SH-SY5Y (cell line): ENCODE measurements at regions not wholly inside any gene's neighbourhood (a gene's known extent, or its start where the extent isn't known, plus 50 kb on each side); places are given as distances from the start of the nearest gene placed in this dataset.

ENCODE experiments used
- GATA2 ChIP-seq: IDR thresholded peaks from 2 replicates; pipeline ENCODE4 v1.6.1; 2011; ENCODE audit warnings: mild to moderate bottlenecking, low read depth, low read length
- GATA3 ChIP-seq: IDR thresholded peaks from 2 replicates; pipeline ENCODE4 v1.6.1; 2011; ENCODE audit warnings: low read depth, mild to moderate bottlenecking, low read length, moderate library complexity

DNA sequence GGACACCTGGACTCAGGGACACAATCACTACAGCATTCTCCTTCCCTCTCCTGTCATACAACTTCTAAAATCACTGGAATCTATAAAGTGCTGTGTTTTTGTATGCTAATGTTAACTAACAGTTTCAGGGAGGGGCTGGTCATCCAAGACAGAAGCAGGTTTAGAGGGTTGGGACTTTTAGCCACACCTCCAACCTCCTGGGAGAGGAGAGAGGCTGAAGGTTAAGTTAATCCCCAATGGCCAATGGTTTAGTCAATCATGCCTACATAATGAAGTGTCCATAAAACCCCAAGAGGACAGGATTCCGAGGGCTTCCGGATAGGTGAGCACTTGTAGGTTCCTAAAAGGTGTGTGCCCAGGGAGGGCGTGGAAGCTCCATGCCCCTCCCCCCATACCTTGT, 219.3 kb upstream of the CTNNB1 start:
- TF ChIP-seq GATA2, result no peak
- TF ChIP-seq GATA3, result no peak

- TF ChIP-seq GATA3, result no peak
- no peak for TF ChIP-seq GATA2
Measured at GRCh38 chr3:40980467-40980866, 218.8 kb upstream of the CTNNB1 start.

DNA sequence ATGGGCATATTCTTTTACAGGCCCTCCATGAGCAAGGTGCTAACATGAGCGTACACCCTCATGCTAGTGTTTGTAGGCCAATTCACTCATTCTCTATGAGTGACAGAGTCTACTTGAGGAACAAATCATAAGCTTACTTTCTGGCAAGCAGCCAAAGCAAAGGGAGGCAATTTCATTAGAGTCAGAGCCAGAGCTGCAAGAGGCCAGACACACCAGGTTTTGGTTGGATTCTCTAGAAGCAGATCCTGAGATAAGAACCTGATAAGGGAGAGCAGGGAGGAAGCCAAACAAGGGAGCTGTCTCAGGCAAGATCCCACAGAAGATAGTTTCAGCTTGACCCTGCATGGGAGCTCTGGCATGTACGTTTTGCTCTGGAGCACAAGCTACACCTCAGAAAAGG, 214.1 kb upstream of the CTNNB1 start:
- TF ChIP-seq GATA2, result peak; percentile 99
- peak; percentile 99 for TF ChIP-seq GATA3

DNA sequence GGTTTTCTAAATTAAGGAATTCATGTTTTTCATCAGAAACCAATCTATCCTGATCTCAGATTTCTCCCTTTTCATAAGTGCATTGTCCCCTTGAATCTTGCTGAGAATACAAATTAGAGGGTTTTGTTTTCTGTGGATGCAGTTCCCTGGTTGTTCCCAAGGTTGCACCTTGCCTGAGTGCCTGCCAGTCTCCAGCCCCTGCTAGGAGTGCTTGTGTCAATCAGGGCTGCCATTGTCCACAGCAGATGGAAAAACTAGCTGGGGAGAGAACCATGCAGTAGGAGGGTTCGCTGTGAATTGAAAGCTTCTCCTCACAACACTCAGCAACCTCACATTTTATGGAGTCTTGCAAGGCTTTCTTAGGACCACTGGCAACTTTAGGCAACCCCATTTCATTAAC, 210.8 kb upstream of the CTNNB1 start:
- TF ChIP-seq GATA2 (no peak), GATA3 (no peak)

GRCh38 chr3:40989141-40990061, 209.9 kb upstream of the CTNNB1 start:
- TF ChIP-seq GATA3 (no peak), GATA2 (no peak)

DNA sequence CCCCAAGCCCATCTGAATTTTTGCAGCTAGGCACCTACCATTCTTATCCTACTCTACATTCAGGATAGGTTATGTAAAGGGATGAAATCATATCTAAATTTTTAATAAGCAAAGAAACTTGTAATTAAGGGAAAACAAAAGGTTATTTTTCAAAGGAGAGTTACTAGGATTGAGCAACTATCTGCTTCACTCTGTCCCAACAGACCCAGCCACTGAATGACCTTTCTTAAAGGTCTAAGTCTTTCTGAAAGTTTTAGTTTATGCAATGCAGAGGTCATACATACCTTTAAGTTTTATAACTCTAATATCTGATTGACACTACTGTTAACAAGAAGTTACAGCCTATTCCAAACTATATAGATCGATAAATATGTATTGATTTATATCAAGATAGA, 209.2 kb upstream of the CTNNB1 start:
- TF ChIP-seq GATA3 (no peak), GATA2 (no peak)

DNA sequence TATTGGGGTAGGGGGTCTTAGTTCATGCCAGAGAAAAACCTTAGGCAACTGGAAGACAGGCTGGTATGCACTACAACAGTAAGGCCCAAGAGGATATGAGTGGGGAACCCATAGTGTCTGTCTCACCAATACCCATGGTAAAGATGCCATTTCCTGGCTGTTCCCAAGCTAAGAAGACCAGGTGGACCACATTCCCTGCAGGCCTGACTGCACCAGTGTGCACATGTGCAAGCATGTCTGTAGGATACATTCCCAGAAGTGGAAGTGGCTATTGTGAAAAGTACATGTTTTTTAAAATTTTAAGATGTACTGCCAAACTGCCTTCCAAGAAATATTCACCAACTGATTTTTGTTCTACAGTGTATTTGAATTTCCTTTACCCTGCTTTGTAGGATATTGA, 207.3 kb upstream of the CTNNB1 start:
- no peak for TF ChIP-seq GATA3
- no peak for TF ChIP-seq GATA2

DNA sequence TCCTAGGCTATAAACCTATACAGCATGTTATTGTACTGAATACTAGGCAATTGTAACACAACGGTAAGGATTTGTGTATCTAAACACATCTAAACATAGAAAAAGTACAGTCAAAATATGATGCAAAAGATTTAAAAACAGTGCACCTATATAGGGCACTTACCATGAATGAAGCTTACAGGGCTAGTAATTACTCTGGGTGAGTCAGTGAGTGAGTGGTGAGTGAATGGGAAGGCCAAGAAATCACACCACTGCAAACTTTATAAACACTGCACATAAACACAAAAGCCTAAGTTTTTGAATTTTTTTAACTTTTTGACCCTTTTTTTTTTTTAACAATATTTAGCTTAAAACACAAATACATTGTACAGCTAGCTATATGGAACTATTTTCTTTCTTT, 204.7 kb upstream of the CTNNB1 start:
- TF ChIP-seq GATA3 (no peak), GATA2 (no peak)

GRCh38 chr3:40995271-40995670, 204.0 kb upstream of the CTNNB1 start:
- TF ChIP-seq GATA2 (no peak), GATA3 (no peak)

GRCh38 chr3:40996382-40996781, 202.9 kb upstream of the CTNNB1 start:
- no peak for TF ChIP-seq GATA3
- no peak for TF ChIP-seq GATA2

DNA sequence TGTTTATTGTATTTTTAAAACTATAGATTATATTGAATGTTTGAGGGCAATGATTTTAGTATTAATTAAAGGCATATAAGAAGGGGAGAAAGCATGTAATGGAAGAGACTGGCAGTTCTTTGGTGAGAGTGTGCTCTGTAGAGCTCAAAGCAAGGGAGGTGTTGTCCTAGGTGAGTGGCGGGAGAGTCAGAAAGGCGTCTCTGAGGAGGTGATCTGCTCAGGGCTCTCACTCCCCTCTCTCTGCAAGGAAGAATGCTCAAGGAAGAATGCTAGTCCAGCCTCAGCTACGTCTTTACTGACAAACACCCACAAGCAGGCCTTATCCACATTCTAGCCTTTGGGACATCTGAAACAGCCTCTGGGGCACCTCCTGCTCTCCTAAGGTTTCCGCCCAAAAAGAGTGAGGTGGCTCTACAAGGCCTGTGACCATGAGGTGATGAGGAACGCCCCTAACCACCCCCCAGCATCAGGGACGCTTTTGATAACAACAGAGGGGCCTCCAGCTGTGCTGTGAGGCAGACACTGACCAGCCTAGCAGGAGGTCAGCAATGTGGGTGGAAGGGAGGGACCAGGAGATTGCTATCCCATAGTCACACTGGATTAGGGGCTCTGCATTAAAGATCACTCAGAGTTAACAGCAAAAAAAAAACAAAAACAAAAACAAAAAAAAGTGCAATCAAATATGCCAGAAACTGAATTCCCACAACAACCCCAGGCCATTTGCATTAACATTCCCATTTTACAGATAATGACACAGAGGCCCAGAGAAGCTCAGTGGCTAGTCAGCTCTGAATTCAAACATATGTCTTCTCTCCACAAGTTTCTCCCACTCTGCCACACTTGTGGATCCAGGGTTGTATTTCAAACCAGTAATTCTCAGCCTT, 202.2 kb upstream of the CTNNB1 start:
- TF ChIP-seq GATA2 (no peak), GATA3 (no peak)

GRCh38 chr3:40997711-40998519, 201.4 kb upstream of the CTNNB1 start:
- no peak for TF ChIP-seq GATA2
- TF ChIP-seq GATA3, result no peak

GRCh38 chr3:40999682-41000081, 199.6 kb upstream of the CTNNB1 start:
- TF ChIP-seq GATA2 (no peak), GATA3 (no peak)

DNA sequence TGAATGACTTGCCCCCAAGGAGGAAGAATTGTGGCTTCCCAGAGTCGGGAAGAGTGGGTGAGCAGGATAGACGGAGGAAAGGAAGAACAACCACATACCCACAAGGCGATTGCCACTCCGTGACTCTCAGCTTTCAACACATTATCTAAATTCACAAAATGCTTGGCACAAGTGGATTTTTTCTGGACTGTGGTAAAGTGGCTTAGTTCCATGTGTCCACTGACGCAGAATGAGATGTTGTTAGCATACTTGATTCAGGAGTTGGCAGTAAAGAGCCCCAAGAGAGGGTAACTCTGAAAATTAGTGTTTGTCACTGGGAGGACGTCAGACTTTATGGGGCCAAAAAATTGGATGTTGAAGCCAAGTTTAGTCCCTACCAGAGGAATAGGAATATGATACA, 198.8 kb upstream of the CTNNB1 start:
- TF ChIP-seq GATA3 (no peak), GATA2 (no peak)
